ENCODE measurements at regions not wholly inside any gene's neighbourhood (a gene's known extent, or its start where the extent isn't known, plus 50 kb on each side); places are given as distances from the start of the nearest gene placed in this dataset.

- peaks cover 3% of the 10 kb centered on the region; the same call in 1 of the 2 replicates for H3K4me1 ChIP-seq (ENCODE audit: control insufficient read depth, insufficient read depth, low read length)
- no peaks in the 10 kb centered on the region for H3K36me3 ChIP-seq (ENCODE audit: control insufficient read depth in 2 of 2, insufficient read depth in 1 of 2, low read length in 2 of 2)
- ChIA-PET POLR2A (interaction anchor here (1.4 kb wide), 2 partner anchors 11 to 13 kb away, joined by 3 to 5 read pairs; no protein-coding TSS in a partner anchor), CTCF (interaction anchor here (0.5 to 1.0 kb wide), 6 partner anchors 16 to 1200 kb away, joined by 3 to 5 read pairs (median 3); no protein-coding TSS in a partner anchor)
- no peak overlapping the region for H3K4me3 ChIP-seq (ENCODE audit: low read depth, low read length)
- TF ChIP-seq BCL11A (tag by site-specific recombination; IDR thresholded peaks at IDR 0.05; ENCODE audit: low read depth), result no peak
- TF ChIP-seq EGR2 (tag by site-specific recombination; IDR thresholded peaks at IDR 0.05; ENCODE audit: low read depth), result peak; percentile 86
- 0 out of 2 replicates have a peak, but pooled peaks have one; percentile 8 for TF ChIP-seq GLI4 (tag by site-specific recombination; IDR thresholded peaks at IDR 0.05)
- TF ChIP-seq ZNF623 (tag by site-specific recombination; IDR thresholded peaks at IDR 0.05), result peak; percentile 91
- TF ChIP-seq KLF7 (tag by site-specific recombination; IDR thresholded peaks at IDR 0.05; ENCODE audit: borderline replicate concordance), result no peak
- TF ChIP-seq ZIC2 (tag by site-specific recombination; IDR thresholded peaks at IDR 0.05), result peak; percentile 38
- no peak for TF ChIP-seq ZEB2 (tag by site-specific recombination; IDR thresholded peaks at IDR 0.05)
- peak; percentile 84 for TF ChIP-seq GLIS1 (tag by site-specific recombination; IDR thresholded peaks at IDR 0.05)
- TF ChIP-seq ZFHX2 (tag by site-specific recombination; conservative IDR thresholded peaks at IDR 0.05), result peak; percentile 88
- TF ChIP-seq SP2 (tag by site-specific recombination; IDR thresholded peaks at IDR 0.05), result no peak
- no peak for TF ChIP-seq PRDM4 (tag by site-specific recombination; IDR thresholded peaks at IDR 0.05)
- H3K9me3 ChIP-seq (ENCODE audit: control insufficient read depth, insufficient read depth, low read depth, low read length), result no peaks in the 10 kb centered on the region
- H3K27ac ChIP-seq (ENCODE audit: extremely low read depth, low read depth, low read length), result no peak overlapping the region
These were observed 137.5 kb downstream of the TOMM20 start for GRCh38 chr1:234990874-234991801.

DNA sequence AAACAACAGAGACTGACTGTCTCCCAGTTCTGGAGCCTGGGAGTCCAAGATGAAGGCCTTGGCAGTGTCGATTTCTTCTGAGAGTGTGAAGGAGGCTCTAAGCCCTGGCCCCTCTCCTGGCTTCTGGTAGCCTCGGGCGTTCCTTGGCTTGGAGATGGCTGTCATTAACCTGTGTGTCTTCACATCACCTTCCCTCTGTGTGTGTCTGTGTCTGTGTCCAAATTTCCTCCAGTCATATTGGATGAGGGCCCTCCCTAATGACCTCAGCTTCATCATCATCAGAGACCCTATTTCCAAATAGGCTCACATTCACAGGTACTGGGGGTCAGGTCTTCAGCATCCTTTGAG lies 138.3 kb downstream of the TOMM20 start:
- ChIA-PET POLR2A (interaction anchor here (1.4 to 1.7 kb wide), 3 partner anchors 10 to 15 kb away, joined by 3 to 5 read pairs (median 5); no protein-coding TSS in a partner anchor), CTCF (interaction anchor here (0.6 to 1.9 kb wide), 3 partner anchors 94 to 1200 kb away, joined by 3 to 4 read pairs (median 3); no protein-coding TSS in a partner anchor)
- Histone ChIP-seq H3K4me3 (ENCODE audit: low read depth, low read length) (no peak overlapping the region), H3K9me3 (ENCODE audit: control insufficient read depth, insufficient read depth, low read depth, low read length) (no peaks in the 10 kb centered on the region), H3K4me1 (ENCODE audit: control insufficient read depth, insufficient read depth, low read length) (peaks cover 3% of the 10 kb centered on the region; the same call in 1 of the 2 replicates), H3K27ac (ENCODE audit: extremely low read depth, low read depth, low read length) (no peak overlapping the region), H3K36me3 (ENCODE audit: control insufficient read depth in 2 of 2, insufficient read depth in 1 of 2, low read length in 2 of 2) (no peaks in the 10 kb centered on the region)
- TF ChIP-seq OSR2 (tag by site-specific recombination; IDR thresholded peaks at IDR 0.05), result no peak
- TF ChIP-seq ZNF514 (tag by site-specific recombination; IDR thresholded peaks at IDR 0.05), result no peak
- no peak for TF ChIP-seq KLF16 (tag by site-specific recombination; IDR thresholded peaks at IDR 0.05)
- TF ChIP-seq ZBTB20 (tag by site-specific recombination; IDR thresholded peaks at IDR 0.05), result no peak
- no peak for TF ChIP-seq ZFP3 (tag by site-specific recombination; IDR thresholded peaks at IDR 0.05; ENCODE audit: low read depth)
- no peak for TF ChIP-seq REPIN1 (tag by site-specific recombination; IDR thresholded peaks at IDR 0.05; ENCODE audit: low read depth)
- no peak for TF ChIP-seq ZNF670 (tag by site-specific recombination; IDR thresholded peaks at IDR 0.05; ENCODE audit: low read depth)
- TF ChIP-seq ZNF350 (tag by site-specific recombination; IDR thresholded peaks at IDR 0.05), result no peak

All from HEK293 (cell line).